Mesendoderm (in vitro differentiated cells): ENCODE measurements at regions not wholly inside any gene's neighbourhood (a gene's known extent, or its start where the extent isn't known, plus 50 kb on each side); places are given as distances from the start of the nearest gene placed in this dataset.

ENCODE experiments used
- DNase-seq: peaks from one replicate; pipeline ENCODE4 v3.0.0; 2013
- H2AK5ac ChIP-seq: 2 replicates; pipeline ENCODE4 v1.6.1; 2013; ENCODE audit warnings: low read length, inconsistent platforms
- H2BK120ac ChIP-seq: 2 replicates; pipeline ENCODE4 v1.6.1; 2013; ENCODE audit warnings: low read depth, mild to moderate bottlenecking, low read length, moderate library complexity, mixed read lengths
- H2BK15ac ChIP-seq: replicated peaks from 2 replicates; pipeline ENCODE4 v1.6.1; 2013; ENCODE audit warnings: low read depth, mild to moderate bottlenecking, moderate library complexity
- H2BK5ac ChIP-seq: 2 replicates; pipeline ENCODE4 v1.6.1; 2013; ENCODE audit warnings: low read length, inconsistent platforms
- H3K18ac ChIP-seq: 2 replicates; pipeline ENCODE4 v1.6.1; 2013; ENCODE audit warnings: mild to moderate bottlenecking, low read length, mixed read lengths
- H3K23ac ChIP-seq: one replicate; pipeline ENCODE4 v1.6.1; 2013; ENCODE audit warnings: low read length
- H3K27ac ChIP-seq: 2 replicates; pipeline ENCODE4 v1.5.1; 2013; ENCODE audit warnings: low read depth, mild to moderate bottlenecking, inconsistent platforms, low read length, moderate library complexity
- H3K27me3 ChIP-seq: 2 replicates; pipeline ENCODE4 v1.6.1; 2013; ENCODE audit warnings: low read length, control low read depth, mild to moderate bottlenecking, inconsistent platforms; ENCODE audit not compliant: insufficient read depth, poor library complexity
- H3K36me3 ChIP-seq: 2 replicates; pipeline ENCODE4 v1.6.1; 2013; ENCODE audit warnings: low read length, inconsistent platforms; ENCODE audit not compliant: control insufficient read depth, insufficient read depth
- H3K4ac ChIP-seq: one replicate; pipeline ENCODE4 v1.6.1; 2013; ENCODE audit warnings: low read depth, mild to moderate bottlenecking, low read length, moderate library complexity
- H3K4me1 ChIP-seq: 2 replicates; pipeline ENCODE4 v1.6.1; 2013; ENCODE audit warnings: low read depth, low read length, inconsistent platforms; ENCODE audit not compliant: control insufficient read depth
- H3K4me2 ChIP-seq: 2 replicates; pipeline ENCODE4 v1.6.1; 2013; ENCODE audit warnings: low read length
- H3K4me3 ChIP-seq: 2 replicates; pipeline ENCODE4 v1.5.1; 2013; ENCODE audit warnings: mild to moderate bottlenecking, low read length
- H3K56ac ChIP-seq: one replicate; pipeline ENCODE4 v1.6.1; 2013; ENCODE audit warnings: low read length
- H3K79me1 ChIP-seq: 2 replicates; pipeline ENCODE4 v1.6.1; 2013; ENCODE audit warnings: low read length, inconsistent platforms
- H3K79me2 ChIP-seq: 2 replicates; pipeline ENCODE4 v1.6.1; 2013; ENCODE audit warnings: mild to moderate bottlenecking, low read length; ENCODE audit not compliant: control insufficient read depth, insufficient read depth
- H3K9ac ChIP-seq: 2 replicates; pipeline ENCODE4 v1.6.1; 2013; ENCODE audit warnings: low read length, inconsistent platforms
- H4K5ac ChIP-seq: one replicate; pipeline ENCODE4 v1.6.1; 2013; ENCODE audit warnings: low read length
- H4K8ac ChIP-seq: one replicate; pipeline ENCODE4 v1.6.1; 2013; ENCODE audit warnings: low read depth, mild to moderate bottlenecking, control low read depth, low read length, moderate library complexity
- WGBS: extraction: QIAGEN DNeasy Blood & Tissue Kit; methylation state at CpG from one replicate; pipeline ENCODE4 v1.1.7; 2013; ENCODE audit warnings: low lambda C conversion rate, missing lambda C conversion rate; ENCODE audit not compliant: insufficient coverage; ENCODE audit errors: extremely low coverage; 5-methylcytosine and 5-hydroxymethylcytosine counted together

DNA sequence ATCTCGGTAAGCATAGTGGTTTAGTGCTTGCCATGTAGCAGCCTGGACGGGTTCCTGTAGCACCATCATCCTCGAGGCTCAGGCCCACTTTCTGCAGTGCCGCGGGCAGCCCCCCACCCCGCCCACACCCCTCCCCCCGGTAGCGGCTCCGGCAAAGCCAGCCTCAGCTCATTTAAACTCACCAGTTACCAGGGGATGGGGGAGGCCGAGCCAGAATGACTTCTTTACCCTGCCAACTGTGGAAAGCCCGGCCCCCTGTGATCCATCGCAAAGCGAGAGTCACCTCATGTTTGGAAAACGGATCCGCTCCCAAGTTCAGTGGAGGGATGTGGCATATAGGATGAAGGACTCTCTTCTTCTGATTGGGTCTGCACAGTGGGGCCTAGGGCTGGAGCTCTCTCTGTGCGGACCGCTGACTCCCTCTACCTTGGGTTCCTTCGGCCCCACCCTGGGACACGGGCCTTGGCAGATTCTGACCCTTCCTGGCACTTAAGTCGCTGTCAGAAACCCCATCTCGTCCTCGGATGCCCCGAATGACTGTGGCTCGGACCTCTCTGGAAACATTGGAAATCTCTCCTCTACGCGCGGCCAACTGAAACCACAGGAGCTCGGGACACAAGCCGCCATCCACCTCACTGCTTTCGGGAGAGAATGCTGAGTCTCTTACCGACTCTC is 337.8 kb upstream of the DEFB115 start:
- WGBS, result no CpG with 5 or more reads among the region's 31 CpGs
- Histone ChIP-seq H3K9ac (no peak overlapping the region), H3K18ac (no peak overlapping the region), H4K8ac (no peak overlapping the region), H3K4me3 (no peak overlapping the region), H3K4me1 (no peaks in the 10 kb centered on the region), H3K56ac (no peak overlapping the region), H2AK5ac (no peak overlapping the region), H3K27me3 (no peaks in the 10 kb centered on the region), H2BK15ac (no peak overlapping the region), H3K23ac (no peak overlapping the region), H3K4me2 (no peak overlapping the region), H3K4ac (no peak overlapping the region), H3K27ac (no peak overlapping the region), H2BK5ac (no peak overlapping the region), H4K5ac (no peak overlapping the region), H3K36me3 (no peaks in the 10 kb centered on the region), H3K79me1 (no peaks in the 10 kb centered on the region), H2BK120ac (no peak overlapping the region), H3K79me2 (no peaks in the 10 kb centered on the region)
- DNase-seq, result no peak

- no CpG with 5 or more reads among the region's 57 CpGs for WGBS
- H2BK120ac ChIP-seq, result no peak overlapping the region
Measured at GRCh38 chr20:30921286-30922071, 336.0 kb upstream of the DEFB115 start.

DNA sequence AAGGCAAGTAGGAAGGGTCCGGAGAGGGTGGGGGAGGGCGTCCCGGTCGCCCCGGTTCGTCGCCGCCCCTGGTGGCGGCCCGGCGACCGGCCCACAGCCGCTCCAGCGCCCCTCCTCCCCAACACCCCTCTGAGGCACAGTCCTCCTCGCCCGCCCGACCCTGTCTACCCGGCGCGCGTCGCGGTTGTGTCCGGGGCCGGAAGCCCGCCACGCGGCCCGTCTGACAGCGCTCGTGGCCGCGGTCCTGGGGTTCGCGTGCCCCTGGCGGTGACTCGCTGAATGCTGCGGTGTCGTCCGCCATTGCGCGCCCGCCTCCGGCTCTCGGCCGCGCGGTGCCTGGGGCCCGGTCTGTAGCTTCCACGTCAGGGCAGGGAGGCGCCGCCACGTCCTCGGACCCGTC is 335.3 kb upstream of the DEFB115 start:
- no peaks in the 10 kb centered on the region for H3K27me3 ChIP-seq
- H3K4me1 ChIP-seq, result no peaks in the 10 kb centered on the region
- H2BK15ac ChIP-seq, result no peak overlapping the region
- no peak overlapping the region for H4K5ac ChIP-seq
- no peaks in the 10 kb centered on the region for H3K79me2 ChIP-seq
- no peaks in the 10 kb centered on the region for H3K36me3 ChIP-seq
- no peak overlapping the region for H3K4me3 ChIP-seq
- no peak overlapping the region for H3K23ac ChIP-seq
- H2BK5ac ChIP-seq, result no peak overlapping the region
- H3K9ac ChIP-seq, result no peak overlapping the region
- H3K4me2 ChIP-seq, result no peak overlapping the region
- no CpG with 5 or more reads among the region's 55 CpGs for WGBS
- no peak overlapping the region for H2AK5ac ChIP-seq
- no peak overlapping the region for H2BK120ac ChIP-seq
- no peak overlapping the region for H3K18ac ChIP-seq
- H3K56ac ChIP-seq, result no peak overlapping the region
- H3K79me1 ChIP-seq, result no peaks in the 10 kb centered on the region
- no peak overlapping the region for H3K4ac ChIP-seq
- no peak overlapping the region for H3K27ac ChIP-seq
- no peak for DNase-seq
- H4K8ac ChIP-seq, result no peak overlapping the region

More at GRCh38 chr20:30921286-30922071, 336.0 kb upstream of the DEFB115 start:
- no peak overlapping the region for H3K23ac ChIP-seq
- H3K36me3 ChIP-seq, result no peaks in the 10 kb centered on the region
- no peak overlapping the region for H3K18ac ChIP-seq
- H3K56ac ChIP-seq, result no peak overlapping the region
- H3K4me2 ChIP-seq, result no peak overlapping the region
- no peaks in the 10 kb centered on the region for H3K27me3 ChIP-seq
- H3K9ac ChIP-seq, result no peak overlapping the region
- H2AK5ac ChIP-seq, result no peak overlapping the region
- no peak overlapping the region for H2BK15ac ChIP-seq
- no peak overlapping the region for H3K27ac ChIP-seq
- no peak overlapping the region for H4K5ac ChIP-seq
- H4K8ac ChIP-seq, result no peak overlapping the region
- no peaks in the 10 kb centered on the region for H3K79me2 ChIP-seq
- no peaks in the 10 kb centered on the region for H3K79me1 ChIP-seq
- no peak overlapping the region for H2BK5ac ChIP-seq
- DNase-seq, result no peak
- no peaks in the 10 kb centered on the region for H3K4me1 ChIP-seq
- H3K4me3 ChIP-seq, result no peak overlapping the region
- no peak overlapping the region for H3K4ac ChIP-seq

DNA sequence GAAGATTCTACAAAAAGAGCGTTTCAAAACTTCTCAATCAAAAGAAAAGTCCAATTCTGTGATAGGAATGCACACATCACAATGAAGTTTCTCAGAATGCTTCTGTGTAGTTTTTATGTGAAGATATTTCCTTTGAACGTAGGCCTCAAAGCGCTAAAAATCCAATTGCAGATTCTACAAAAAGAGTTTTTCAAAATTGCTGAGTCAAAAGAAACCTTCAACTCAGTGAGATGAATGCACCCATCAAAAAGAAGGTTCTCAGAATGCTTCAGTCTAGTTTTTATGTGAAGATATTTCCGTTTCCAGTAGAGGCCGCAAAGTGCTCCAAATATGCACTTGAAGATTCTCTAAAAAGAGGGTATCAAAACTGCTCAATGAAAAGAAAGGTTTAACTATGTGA is 319.7 kb upstream of the DEFB115 start:
- H3K18ac ChIP-seq, result no peak overlapping the region
- H3K56ac ChIP-seq, result no peak overlapping the region
- no peak for DNase-seq
- H3K79me2 ChIP-seq, result no peaks in the 10 kb centered on the region
- no peak overlapping the region for H2BK15ac ChIP-seq
- no peaks in the 10 kb centered on the region for H3K27me3 ChIP-seq
- no peaks in the 10 kb centered on the region for H3K4me1 ChIP-seq
- no peaks in the 10 kb centered on the region for H3K36me3 ChIP-seq
- no peak overlapping the region for H3K4me3 ChIP-seq
- H3K9ac ChIP-seq, result no peak overlapping the region
- H2AK5ac ChIP-seq, result no peak overlapping the region
- H2BK5ac ChIP-seq, result no peak overlapping the region
- no peak overlapping the region for H4K8ac ChIP-seq
- H3K23ac ChIP-seq, result no peak overlapping the region
- H3K4ac ChIP-seq, result no peak overlapping the region
- WGBS, result no CpG with 5 or more reads among the region's 5 CpGs
- no peak overlapping the region for H3K4me2 ChIP-seq
- H3K27ac ChIP-seq, result no peak overlapping the region
- no peak overlapping the region for H4K5ac ChIP-seq
- H2BK120ac ChIP-seq, result no peak overlapping the region
- no peaks in the 10 kb centered on the region for H3K79me1 ChIP-seq

DNA sequence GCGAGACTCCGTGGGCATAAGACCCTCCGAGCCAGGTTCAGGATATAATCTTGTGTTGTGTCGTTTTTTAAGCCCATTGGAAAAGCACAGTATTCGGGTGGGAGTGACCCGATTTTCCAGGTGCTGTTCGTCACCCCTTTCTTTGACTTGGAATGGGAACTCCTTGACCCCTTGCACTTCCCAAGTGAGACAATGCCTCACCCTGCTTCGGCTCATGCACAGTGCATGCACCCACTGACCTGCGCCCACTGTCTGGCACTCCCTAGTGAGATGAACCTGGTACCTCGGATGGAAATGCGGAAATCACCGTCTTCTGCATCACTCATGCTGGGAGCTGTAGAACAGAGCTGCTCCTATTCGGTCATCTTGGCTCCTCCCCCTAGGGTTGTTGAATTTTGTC is 307.7 kb upstream of the DEFB115 start:
- no peak overlapping the region for H3K9ac ChIP-seq
- H3K23ac ChIP-seq, result no peak overlapping the region
- H2BK120ac ChIP-seq, result no peak overlapping the region
- DNase-seq, result no peak
- H2BK5ac ChIP-seq, result no peak overlapping the region
- H3K56ac ChIP-seq, result no peak overlapping the region
- no peaks in the 10 kb centered on the region for H3K79me1 ChIP-seq
- H4K8ac ChIP-seq, result no peak overlapping the region
- H4K5ac ChIP-seq, result no peak overlapping the region
- no CpG with 5 or more reads among the region's 13 CpGs for WGBS
- no peak overlapping the region for H3K4ac ChIP-seq
- H3K4me1 ChIP-seq, result no peaks in the 10 kb centered on the region
- H2BK15ac ChIP-seq, result no peak overlapping the region
- H3K36me3 ChIP-seq, result no peaks in the 10 kb centered on the region
- H3K4me3 ChIP-seq, result no peak overlapping the region
- H3K79me2 ChIP-seq, result no peaks in the 10 kb centered on the region
- no peak overlapping the region for H3K18ac ChIP-seq
- no peak overlapping the region for H3K4me2 ChIP-seq
- H2AK5ac ChIP-seq, result no peak overlapping the region
- no peaks in the 10 kb centered on the region for H3K27me3 ChIP-seq
- no peak overlapping the region for H3K27ac ChIP-seq
